ENCODE measurements at regions not wholly inside any gene's neighbourhood (a gene's known extent, or its start where the extent isn't known, plus 50 kb on each side); places are given as distances from the start of the nearest gene placed in this dataset.

- H3K36me3 ChIP-seq (ENCODE audit: control insufficient read depth, insufficient read depth, low read length): no peaks in the 10 kb centered on the region
- CTCF ChIA-PET: no interaction called here
These were observed 52.1 kb upstream of the PITX1 start for GRCh38 chr5:135085936-135086725.

GRCh38 chr5:135085133-135085935 lies 51.3 kb upstream of the PITX1 start:
- DNase-seq (ENCODE audit: low read depth): no peak
- Histone ChIP-seq H3K4me3 (ENCODE audit: low read depth, low read length) (no peak overlapping the region), H3K27me3 (ENCODE audit: control insufficient read depth, insufficient read depth, low read length) (0 out of 2 replicates have a peak, but pooled peaks cover 3% of the 10 kb centered on the region), H3K36me3 (ENCODE audit: control insufficient read depth, insufficient read depth, low read length) (no peaks in the 10 kb centered on the region)
- ChIA-PET POLR2A (no interaction called here), CTCF (no interaction called here)
- no peak for TF ChIP-seq CTCF (IDR thresholded peaks at IDR 0.05; ENCODE audit: insufficient read depth, low read depth, low read length)

More at GRCh38 chr5:135085936-135086725, 52.1 kb upstream of the PITX1 start:
- TF ChIP-seq CTCF (IDR thresholded peaks at IDR 0.05; ENCODE audit: insufficient read depth, low read depth, low read length): no peak
- DNase-seq (ENCODE audit: low read depth): no peak
- Histone ChIP-seq H3K4me3 (ENCODE audit: low read depth, low read length) (no peak overlapping the region), H3K27me3 (ENCODE audit: control insufficient read depth, insufficient read depth, low read length) (peaks cover 5% of the 10 kb centered on the region; the same call in 1 of the 2 replicates)
- POLR2A ChIA-PET: interaction anchor here (0.6 kb wide), 1 partner anchor 24 kb away, joined by 3 read pairs; no protein-coding TSS in a partner anchor

Data from BJ (cell line).